ENCODE measurements at regions not wholly inside any gene's neighbourhood (a gene's known extent, or its start where the extent isn't known, plus 50 kb on each side); places are given as distances from the start of the nearest gene placed in this dataset.
"Not testable (repeated sequence)": the region's sequence is repeated elsewhere in the genome, so short reads cannot be mapped to it uniquely, and the experiment has no call there.

DNA sequence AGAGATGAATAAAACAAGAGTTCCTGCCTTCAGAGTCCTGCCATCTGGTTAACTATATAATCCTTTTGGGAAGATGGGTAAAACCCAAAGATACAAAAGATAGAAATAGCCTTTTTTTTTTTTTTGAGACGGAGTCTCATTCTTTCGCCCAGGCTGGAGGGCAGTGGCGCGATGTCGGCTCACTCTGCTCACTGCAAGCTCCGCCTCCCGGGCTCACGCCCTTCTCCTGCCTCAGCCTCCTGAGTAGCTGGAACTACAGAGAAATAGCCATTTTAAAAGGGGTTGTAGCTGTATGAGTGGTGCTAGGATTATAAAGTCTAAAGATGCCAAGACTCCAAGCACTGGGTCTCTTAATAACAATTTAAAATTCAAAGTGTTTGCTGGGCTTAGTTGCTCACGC is 97.2 kb downstream of the KDR start:
- TF ChIP-seq, protein P1, sequence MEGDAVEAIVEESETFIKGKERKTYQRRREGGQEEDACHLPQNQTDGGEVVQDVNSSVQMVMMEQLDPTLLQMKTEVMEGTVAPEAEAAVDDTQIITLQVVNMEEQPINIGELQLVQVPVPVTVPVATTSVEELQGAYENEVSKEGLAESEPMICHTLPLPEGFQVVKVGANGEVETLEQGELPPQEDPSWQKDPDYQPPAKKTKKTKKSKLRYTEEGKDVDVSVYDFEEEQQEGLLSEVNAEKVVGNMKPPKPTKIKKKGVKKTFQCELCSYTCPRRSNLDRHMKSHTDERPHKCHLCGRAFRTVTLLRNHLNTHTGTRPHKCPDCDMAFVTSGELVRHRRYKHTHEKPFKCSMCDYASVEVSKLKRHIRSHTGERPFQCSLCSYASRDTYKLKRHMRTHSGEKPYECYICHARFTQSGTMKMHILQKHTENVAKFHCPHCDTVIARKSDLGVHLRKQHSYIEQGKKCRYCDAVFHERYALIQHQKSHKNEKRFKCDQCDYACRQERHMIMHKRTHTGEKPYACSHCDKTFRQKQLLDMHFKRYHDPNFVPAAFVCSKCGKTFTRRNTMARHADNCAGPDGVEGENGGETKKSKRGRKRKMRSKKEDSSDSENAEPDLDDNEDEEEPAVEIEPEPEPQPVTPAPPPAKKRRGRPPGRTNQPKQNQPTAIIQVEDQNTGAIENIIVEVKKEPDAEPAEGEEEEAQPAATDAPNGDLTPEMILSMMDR (IDR thresholded peaks at IDR 0.05; ENCODE audit: control insufficient read depth, extremely low read depth, insufficient read depth): no peak
- H3K4me3 ChIP-seq (ENCODE audit: low read depth, low read length): no peak overlapping the region
- DNase-seq (ENCODE audit: low read depth): no peak

- TF ChIP-seq, protein P1 (IDR thresholded peaks at IDR 0.05; ENCODE audit: control insufficient read depth, extremely low read depth, insufficient read depth): no peak
- DNase-seq (ENCODE audit: low read depth): no peak
- H3K4me3 ChIP-seq (ENCODE audit: low read depth, low read length): no peak overlapping the region
Observed at GRCh38 chr4:55027596-55027995, 97.8 kb downstream of the KDR start.

GRCh38 chr4:55025456-55025855 is 99.9 kb downstream of the KDR start:
- not testable (repeated sequence) for H3K4me3 ChIP-seq (ENCODE audit: low read depth, low read length); DNase-seq (ENCODE audit: low read depth)

DNA sequence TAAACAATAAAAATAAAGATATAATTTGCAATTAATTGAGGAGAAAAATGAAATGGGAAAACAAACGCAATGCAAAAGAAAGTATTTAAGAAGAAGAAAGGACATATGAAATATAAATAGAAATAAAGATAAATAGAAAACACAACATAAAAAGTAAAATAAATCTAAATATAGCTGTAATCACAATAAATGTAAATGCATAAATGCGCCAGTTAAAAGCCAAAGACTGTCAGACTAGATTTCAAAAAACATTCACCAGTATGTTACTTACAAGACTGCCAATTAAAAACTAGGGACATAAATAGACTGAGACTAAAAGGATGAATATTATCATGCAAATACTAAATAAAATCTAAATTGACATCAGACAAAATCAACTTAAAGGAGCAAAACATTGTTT is 102.4 kb downstream of the KDR start:
- no peak for DNase-seq (ENCODE audit: low read depth)
- TF ChIP-seq, protein P1 (IDR thresholded peaks at IDR 0.05; ENCODE audit: control insufficient read depth, extremely low read depth, insufficient read depth): no peak
- no peak overlapping the region for H3K4me3 ChIP-seq (ENCODE audit: low read depth, low read length)

DNA sequence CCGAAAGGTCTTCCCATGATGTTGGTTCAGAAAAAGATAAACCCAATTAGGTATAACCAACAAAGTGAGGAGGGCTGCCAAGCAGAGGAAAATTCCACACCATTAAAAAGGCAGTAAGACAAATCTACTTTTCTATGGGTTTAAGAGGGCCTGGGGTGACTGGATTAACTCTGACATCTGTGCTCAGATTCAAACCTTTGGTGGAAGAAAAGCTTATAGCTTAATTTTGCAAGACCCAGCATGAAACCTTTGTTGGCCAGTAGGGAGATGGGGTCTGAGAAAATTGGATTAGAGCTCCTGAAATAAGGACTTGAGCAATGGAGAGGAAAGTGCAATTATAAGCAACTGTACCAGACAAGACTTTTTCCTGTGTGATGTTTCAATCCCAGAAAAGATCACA is 104.2 kb downstream of the KDR start:
- DNase-seq (ENCODE audit: low read depth): no peak
- TF ChIP-seq, protein P1 (IDR thresholded peaks at IDR 0.05; ENCODE audit: control insufficient read depth, extremely low read depth, insufficient read depth): no peak
- H3K4me3 ChIP-seq (ENCODE audit: low read depth, low read length): no peak overlapping the region

- TF ChIP-seq, protein P1 (IDR thresholded peaks at IDR 0.05; ENCODE audit: control insufficient read depth, extremely low read depth, insufficient read depth): no peak
- DNase-seq (ENCODE audit: low read depth): no peak
Observed at GRCh38 chr4:55020131-55020530, 105.3 kb downstream of the KDR start.

GRCh38 chr4:55018978-55019377 is 106.4 kb downstream of the KDR start:
- H3K4me3 ChIP-seq (ENCODE audit: low read depth, low read length): no peak overlapping the region
- TF ChIP-seq, protein P1 (IDR thresholded peaks at IDR 0.05; ENCODE audit: control insufficient read depth, extremely low read depth, insufficient read depth): no peak
- DNase-seq (ENCODE audit: low read depth): no peak

More at GRCh38 chr4:55020131-55020530, 105.3 kb downstream of the KDR start:
- no peak overlapping the region for H3K4me3 ChIP-seq (ENCODE audit: low read depth, low read length)

Data from LNCaP clone FGC (cell line).